Erythroblast (primary cell): ENCODE measurements at regions not wholly inside any gene's neighbourhood (a gene's known extent, or its start where the extent isn't known, plus 50 kb on each side); places are given as distances from the start of the nearest gene placed in this dataset.

Experiments
- GATA1 ChIP-seq: IDR thresholded peaks from 2 replicates; pipeline ENCODE4 v1.6.1; 2011; ENCODE audit warnings: low read depth, mild to moderate bottlenecking, control low read depth, low read length, moderate library complexity
- POLR2A ChIP-seq: IDR thresholded peaks from 2 replicates; pipeline ENCODE4 v1.6.1; 2011; ENCODE audit warnings: mild to moderate bottlenecking, low read length

- TF ChIP-seq POLR2A (no peak), GATA1 (no peak)
Measured at GRCh38 chr1:96208428-96208827, 513.2 kb upstream of the PTBP2 start.
